ENCODE measurements at regions not wholly inside any gene's neighbourhood (a gene's known extent, or its start where the extent isn't known, plus 50 kb on each side); places are given as distances from the start of the nearest gene placed in this dataset.
A peak's percentile ranks its signal among the peaks of the same experiment; 100 is the strongest.

GRCh38 chr7:68699090-68699711 lies 899.1 kb upstream of the AUTS2 start:
- Histone ChIP-seq H3K9me3 (ENCODE audit: low read depth, low read length, poor library complexity, severe bottlenecking) (no peaks in the 10 kb centered on the region), H3K36me3 (ENCODE audit: insufficient read depth, low read length, poor library complexity, severe bottlenecking) (no peaks in the 10 kb centered on the region), H3K27ac (ENCODE audit: low read depth, low read length, poor library complexity, severe bottlenecking) (no peak overlapping the region), H3K4me1 (ENCODE audit: insufficient read depth, low read length, poor library complexity, severe bottlenecking) (no peaks in the 10 kb centered on the region), H3K4me3 (ENCODE audit: low read depth, low read length, poor library complexity, severe bottlenecking) (no peak overlapping the region), H3K27me3 (replicated peaks; ENCODE audit: insufficient read depth, low read depth, low read length, poor library complexity) (no peaks in the 10 kb centered on the region)
- POLR2A ChIA-PET (ENCODE audit: low non-redundant PET) = no interaction called here
- no peak for DNase-seq (ENCODE audit: low spot score)
- TF ChIP-seq EZH2 (IDR thresholded peaks at IDR 0.05; ENCODE audit: borderline replicate concordance, low read depth, low read length, poor library complexity, severe bottlenecking) (no peak), CTCF (conservative IDR thresholded peaks at IDR 0.05; ENCODE audit: low read depth, low read length) (no peak)
- intact Hi-C loops (cut with micrococcal nuclease; ENCODE audit: unreplicated experiment) = no loop called here
- no TSS peak for BruUV-seq (replicated peaks)
- CTCF ChIA-PET = no interaction called here

GRCh38 chr7:68700414-68700813 lies 897.9 kb upstream of the AUTS2 start:
- Histone ChIP-seq H3K4me3 (ENCODE audit: low read depth, low read length, poor library complexity, severe bottlenecking) (no peak overlapping the region), H3K9me3 (ENCODE audit: low read depth, low read length, poor library complexity, severe bottlenecking) (no peaks in the 10 kb centered on the region), H3K27ac (ENCODE audit: low read depth, low read length, poor library complexity, severe bottlenecking) (no peak overlapping the region), H3K4me1 (ENCODE audit: insufficient read depth, low read length, poor library complexity, severe bottlenecking) (no peaks in the 10 kb centered on the region), H3K27me3 (replicated peaks; ENCODE audit: insufficient read depth, low read depth, low read length, poor library complexity) (no peaks in the 10 kb centered on the region), H3K36me3 (ENCODE audit: insufficient read depth, low read length, poor library complexity, severe bottlenecking) (no peaks in the 10 kb centered on the region)
- intact Hi-C loops (cut with micrococcal nuclease; ENCODE audit: unreplicated experiment) = no loop called here
- TF ChIP-seq EZH2 (IDR thresholded peaks at IDR 0.05; ENCODE audit: borderline replicate concordance, low read depth, low read length, poor library complexity, severe bottlenecking) = no peak
- TF ChIP-seq CTCF (conservative IDR thresholded peaks at IDR 0.05; ENCODE audit: low read depth, low read length) = no peak
- ChIA-PET POLR2A (ENCODE audit: low non-redundant PET) (no interaction called here), CTCF (no interaction called here)
- BruUV-seq (replicated peaks) = no TSS peak
- no peak for DNase-seq (ENCODE audit: low spot score)

GRCh38 chr7:68706291-68706690 lies 892.0 kb upstream of the AUTS2 start:
- Histone ChIP-seq H3K27ac (ENCODE audit: low read depth, low read length, poor library complexity, severe bottlenecking) (peak overlapping the region; percentile 86), H3K4me1 (ENCODE audit: insufficient read depth, low read length, poor library complexity, severe bottlenecking) (peaks cover 8% of the 10 kb centered on the region), H3K27me3 (replicated peaks; ENCODE audit: insufficient read depth, low read depth, low read length, poor library complexity) (no peaks in the 10 kb centered on the region), H3K4me3 (ENCODE audit: low read depth, low read length, poor library complexity, severe bottlenecking) (no peak overlapping the region), H3K9me3 (ENCODE audit: low read depth, low read length, poor library complexity, severe bottlenecking) (no peaks in the 10 kb centered on the region), H3K36me3 (ENCODE audit: insufficient read depth, low read length, poor library complexity, severe bottlenecking) (no peaks in the 10 kb centered on the region)
- TF ChIP-seq EZH2 (IDR thresholded peaks at IDR 0.05; ENCODE audit: borderline replicate concordance, low read depth, low read length, poor library complexity, severe bottlenecking) = no peak
- TF ChIP-seq CTCF (conservative IDR thresholded peaks at IDR 0.05; ENCODE audit: low read depth, low read length) = no peak
- ChIA-PET CTCF (no interaction called here), POLR2A (ENCODE audit: low non-redundant PET) (no interaction called here)
- DNase-seq (ENCODE audit: low spot score) = peak; percentile 85
- no TSS peak for BruUV-seq (replicated peaks)
- intact Hi-C loops (cut with micrococcal nuclease; ENCODE audit: unreplicated experiment) = no loop called here

Data from A673 (cell line).